NCI-H446 treated with DMSO at 0.1 percent for 48 hours (cell line): ENCODE measurements at regions not wholly inside any gene's neighbourhood (a gene's known extent, or its start where the extent isn't known, plus 50 kb on each side); places are given as distances from the start of the nearest gene placed in this dataset.
"Not testable (repeated sequence)": the region's sequence is repeated elsewhere in the genome, so short reads cannot be mapped to it uniquely, and the experiment has no call there.

Experiments used
- DNase-seq: peaks from one replicate; lab custom pipeline; 2025; lab: John Stamatoyannopoulos, UW

DNA sequence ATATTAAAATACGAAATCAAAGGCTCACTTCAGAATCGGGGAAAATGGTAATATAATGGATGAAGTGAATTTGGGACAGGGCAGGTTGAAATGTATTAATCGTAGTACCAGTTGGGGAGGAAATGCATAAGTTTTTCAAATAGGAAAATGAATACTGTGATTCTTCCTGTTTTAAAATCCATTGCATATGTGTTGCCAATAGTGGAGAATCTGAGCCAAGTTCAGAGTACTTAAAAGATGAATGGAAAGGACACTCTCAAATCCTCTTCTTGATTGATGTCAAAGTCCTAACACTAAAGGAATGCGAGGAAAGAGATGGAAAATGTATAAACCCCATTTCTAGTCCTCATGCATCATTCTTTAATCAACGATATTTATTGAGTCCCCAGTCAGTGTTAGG, 160.9 kb upstream of the CCNG1 start:
- DNase-seq: no peak

- DNase-seq: not testable (repeated sequence)
These were observed 156.5 kb upstream of the CCNG1 start for GRCh38 chr5:163280897-163281296.

DNA sequence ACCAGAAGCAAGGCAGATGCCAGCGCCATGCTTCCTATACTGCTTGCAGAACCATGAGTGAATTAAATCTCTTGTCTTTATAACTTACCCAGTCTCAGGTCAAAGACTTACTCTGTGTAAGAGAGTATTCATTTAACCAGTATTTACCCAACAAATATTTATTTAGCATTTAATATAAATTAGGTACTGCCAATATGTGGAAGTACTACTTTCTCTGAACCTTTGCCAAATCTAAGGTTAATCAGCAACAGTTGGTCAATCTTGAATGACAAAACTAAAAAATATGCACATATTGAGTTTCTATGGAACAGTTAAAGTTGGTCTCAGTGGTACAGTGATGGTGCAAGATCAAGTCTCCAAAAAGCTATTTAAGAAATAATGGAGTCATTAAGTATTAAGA, 155.9 kb upstream of the CCNG1 start:
- no peak for DNase-seq

- DNase-seq: no peak
These were observed 143.6 kb upstream of the CCNG1 start for GRCh38 chr5:163293836-163294235.

DNA sequence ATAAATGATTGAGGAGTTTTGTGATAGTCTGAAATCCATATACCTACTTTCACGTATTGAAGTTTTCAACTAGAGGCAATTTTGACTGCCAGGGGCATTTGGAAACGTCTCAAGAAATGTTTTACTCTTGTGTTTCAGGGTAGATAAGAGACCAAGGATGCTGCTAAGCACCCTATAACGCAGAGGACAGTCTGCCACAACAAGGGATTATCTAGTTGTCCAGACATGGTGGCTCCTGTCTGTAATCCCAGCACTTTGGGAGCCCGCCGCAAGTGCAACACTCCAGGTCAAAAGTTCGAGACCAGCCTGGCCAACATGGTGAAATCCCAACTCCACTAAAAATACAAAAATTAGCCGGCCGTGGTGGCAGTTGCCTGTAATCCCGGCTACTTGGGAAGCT, 133.7 kb upstream of the CCNG1 start:
- DNase-seq: no peak

DNA sequence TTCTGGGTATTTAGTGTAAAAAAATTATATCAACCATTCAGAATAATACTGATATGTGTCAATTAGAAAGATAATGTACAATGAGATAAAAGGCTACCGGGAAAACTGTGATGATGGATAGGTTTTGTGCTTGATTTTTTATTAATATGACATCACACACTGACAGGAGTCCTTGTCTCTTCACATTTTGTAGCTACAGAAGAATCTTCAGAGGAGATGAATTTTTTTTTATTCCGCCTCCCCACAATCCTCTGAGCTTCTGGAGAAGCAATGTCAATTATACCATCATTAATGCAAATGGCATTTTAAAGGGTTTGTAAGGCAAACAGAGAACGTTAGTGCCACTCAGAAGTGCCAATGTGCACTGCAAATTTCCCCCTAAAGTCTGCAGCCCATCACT, 131.7 kb upstream of the CCNG1 start:
- no peak for DNase-seq

GRCh38 chr5:163306421-163306820, 131.0 kb upstream of the CCNG1 start:
- no peak for DNase-seq

DNA sequence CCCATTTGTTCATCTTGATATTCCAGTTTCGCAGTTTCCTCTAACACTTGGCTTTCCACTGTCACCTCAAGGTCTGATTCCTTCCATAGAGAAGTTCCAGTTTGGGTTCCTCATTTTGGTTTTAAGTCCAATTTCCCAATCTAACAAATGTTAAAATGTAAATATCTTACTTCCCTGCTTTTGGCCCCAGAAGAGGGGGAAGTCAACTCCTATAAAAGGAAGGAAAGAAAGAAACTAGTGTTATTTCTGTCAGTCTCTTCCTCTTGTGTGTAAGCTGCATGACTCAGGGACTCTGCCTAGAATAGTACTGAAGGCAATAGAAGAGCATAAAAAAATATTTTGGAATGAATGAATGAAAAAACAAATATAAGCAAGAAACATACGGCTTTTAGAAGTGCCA, 127.5 kb upstream of the CCNG1 start:
- no peak for DNase-seq

- DNase-seq: no peak
These were observed 126.4 kb upstream of the CCNG1 start for GRCh38 chr5:163310997-163311396.

DNA sequence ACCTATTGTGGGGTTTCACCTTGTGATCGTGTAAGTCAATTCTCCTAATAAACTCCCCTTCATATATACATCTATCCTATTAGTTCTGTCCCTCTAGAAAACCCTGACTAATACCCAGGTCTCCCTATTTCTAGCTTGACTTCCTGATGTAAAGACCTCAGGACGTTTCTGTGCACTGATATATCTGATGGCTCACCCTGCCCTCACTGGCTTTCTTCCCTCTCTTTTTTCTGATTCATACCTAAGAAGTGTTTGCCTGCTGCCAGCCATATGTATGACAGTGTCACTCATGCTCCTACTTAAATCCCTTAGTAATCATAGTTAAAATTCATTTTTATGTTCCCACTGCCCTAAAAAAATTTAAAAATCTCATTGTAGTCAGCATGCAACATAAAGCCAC, 124.8 kb upstream of the CCNG1 start:
- no peak for DNase-seq

DNA sequence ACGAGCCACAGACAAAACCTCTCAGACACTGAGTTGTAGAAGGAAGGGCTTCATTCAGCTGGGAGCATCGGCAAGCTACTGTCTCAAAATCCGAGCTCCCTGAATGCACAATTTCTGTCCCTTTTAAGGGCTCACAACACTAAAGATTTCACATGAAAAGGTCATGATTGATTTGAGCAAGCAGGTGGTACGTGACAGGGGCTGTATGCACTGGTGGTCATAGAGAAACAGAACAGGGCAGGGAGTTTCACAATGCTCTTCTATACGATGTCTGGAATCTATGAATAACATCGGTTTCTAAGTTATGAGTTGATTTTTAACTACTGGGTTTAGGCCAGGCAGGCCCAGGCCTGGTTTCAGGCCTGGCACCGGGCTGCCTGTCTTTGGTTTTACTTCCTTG, 124.3 kb upstream of the CCNG1 start:
- DNase-seq: not testable (repeated sequence)

DNA sequence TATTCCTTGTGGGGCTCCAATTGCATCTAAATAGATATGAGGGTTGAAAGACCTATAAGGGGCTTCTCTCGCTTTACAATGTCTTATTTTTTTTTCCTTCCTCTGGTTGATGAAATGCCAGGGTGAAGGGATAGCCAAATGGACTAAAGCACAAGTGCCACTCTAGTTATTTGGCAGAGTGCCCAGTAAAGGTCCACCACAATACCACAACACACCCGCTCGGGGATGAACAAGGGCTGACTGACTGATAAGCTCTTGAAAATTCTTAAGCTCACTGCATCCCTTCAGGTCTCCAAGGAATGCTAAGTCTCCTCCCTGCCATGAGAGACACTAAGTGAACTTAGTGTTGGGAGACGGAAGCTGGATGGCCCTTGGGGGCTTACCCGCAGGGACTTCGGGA, 121.0 kb upstream of the CCNG1 start:
- not testable (repeated sequence) for DNase-seq

DNA sequence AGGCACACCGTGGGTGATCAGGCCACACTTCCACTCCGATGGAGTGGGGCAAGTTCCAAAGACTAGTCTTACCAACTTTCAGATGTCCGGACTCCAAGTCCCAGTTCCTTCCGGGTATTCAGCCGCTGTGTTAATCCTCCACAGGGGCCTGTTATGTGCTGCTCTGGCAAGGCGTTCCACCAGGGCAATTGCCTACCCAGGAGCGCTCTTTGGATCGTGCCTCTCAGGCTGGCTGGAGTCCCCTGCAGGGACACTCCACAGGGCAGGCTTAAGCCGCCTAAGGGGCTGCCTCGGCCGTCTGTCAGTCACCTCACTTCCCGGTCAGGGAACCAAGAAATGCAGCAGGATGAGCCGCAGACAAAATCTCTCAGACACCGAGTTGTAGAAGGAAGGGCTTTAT, 118.7 kb upstream of the CCNG1 start:
- no peak for DNase-seq

DNA sequence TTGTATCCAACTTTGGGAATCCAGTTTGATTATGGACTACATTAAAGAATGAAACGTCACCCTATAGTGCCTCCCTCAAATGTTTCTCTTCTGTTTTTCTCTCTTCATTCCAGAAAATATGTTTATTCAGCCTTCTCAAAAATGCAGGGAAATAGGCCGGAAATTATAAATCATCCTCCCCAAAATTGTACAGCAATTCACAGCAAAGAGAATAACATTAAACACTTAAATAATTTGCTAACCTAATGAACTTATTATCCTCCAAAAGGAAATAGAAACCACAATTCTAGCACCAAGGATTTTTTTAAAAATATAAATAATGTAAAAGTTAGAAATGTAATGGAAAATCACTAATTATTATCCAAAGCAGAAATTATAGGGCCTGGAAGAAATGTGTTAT, 115.9 kb upstream of the CCNG1 start:
- no peak for DNase-seq

GRCh38 chr5:163330723-163331668, 106.4 kb upstream of the CCNG1 start:
- DNase-seq: no peak

DNA sequence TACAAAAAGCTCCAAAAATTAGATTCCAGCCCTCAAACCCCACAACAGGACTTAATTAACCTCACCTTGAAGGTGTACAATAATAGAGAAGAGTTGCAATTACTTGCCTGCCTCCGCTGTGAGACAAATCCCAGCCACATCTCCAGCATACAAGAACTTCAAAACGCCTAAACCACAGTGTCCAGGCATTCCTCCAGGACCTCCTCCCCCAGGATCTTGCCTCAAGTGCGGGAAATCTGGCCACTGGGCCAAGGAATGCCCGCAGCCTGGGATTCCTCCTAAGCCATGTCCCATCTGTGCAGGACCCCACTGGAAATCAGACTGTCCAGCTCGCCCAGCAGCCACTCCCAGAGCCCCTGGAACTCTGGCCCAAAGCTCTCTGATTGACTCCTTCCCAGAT, 101.3 kb upstream of the CCNG1 start:
- DNase-seq: not testable (repeated sequence)

- DNase-seq: no peak
These were observed 98.2 kb upstream of the CCNG1 start for GRCh38 chr5:163339148-163339547.

DNA sequence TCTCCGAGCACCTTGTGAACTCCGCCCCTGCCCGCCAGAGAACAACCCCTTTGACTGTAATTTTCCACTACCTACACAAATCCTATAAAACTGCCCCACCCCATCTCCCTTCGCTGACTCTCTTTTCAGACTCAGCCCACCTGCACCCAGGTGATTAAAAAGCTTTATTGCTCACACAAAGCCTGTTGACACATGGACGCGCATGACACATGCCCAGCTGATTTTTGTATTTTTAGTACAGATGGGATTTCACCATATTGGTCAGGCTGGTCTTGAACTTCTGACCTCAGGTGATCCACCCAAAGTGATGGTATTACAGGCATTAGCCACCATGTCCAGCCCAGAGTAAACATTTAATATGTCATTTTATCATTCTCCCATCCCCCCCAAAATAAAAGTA, 97.0 kb upstream of the CCNG1 start:
- DNase-seq: not testable (repeated sequence)

GRCh38 chr5:163342306-163342705, 95.1 kb upstream of the CCNG1 start:
- no peak for DNase-seq

- DNase-seq: no peak
These were observed 92.2 kb upstream of the CCNG1 start for GRCh38 chr5:163345216-163345615.

- DNase-seq: peak; percentile 45
These were observed 89.7 kb upstream of the CCNG1 start for GRCh38 chr5:163347671-163348070.

- DNase-seq: no peak
These were observed 87.3 kb upstream of the CCNG1 start for GRCh38 chr5:163350083-163350482.

GRCh38 chr5:163352531-163352930, 84.9 kb upstream of the CCNG1 start:
- DNase-seq: no peak

DNA sequence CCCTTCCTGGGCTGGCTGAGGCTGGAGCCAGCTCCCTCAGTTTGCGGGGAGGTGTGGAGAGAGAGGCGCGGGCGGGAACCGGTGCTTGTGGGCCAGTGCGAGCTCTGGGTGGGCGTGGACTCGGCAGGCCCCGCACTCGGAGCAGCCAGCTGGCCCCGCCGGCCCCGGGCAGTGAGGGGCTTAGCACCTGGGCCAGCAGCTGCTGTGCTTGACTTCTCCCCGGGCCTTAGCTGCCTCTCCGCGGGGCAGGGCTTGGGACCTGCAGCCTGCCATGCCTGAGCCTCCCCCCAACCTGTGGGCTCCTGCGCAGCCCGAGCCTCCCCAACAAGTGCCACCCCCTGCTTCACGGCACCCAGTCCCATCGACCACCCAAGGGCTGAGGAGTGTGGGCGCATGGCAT, 81.6 kb upstream of the CCNG1 start:
- not testable (repeated sequence) for DNase-seq
